Neural crest cell (in vitro differentiated cells): ENCODE measurements at regions not wholly inside any gene's neighbourhood (a gene's known extent, or its start where the extent isn't known, plus 50 kb on each side); places are given as distances from the start of the nearest gene placed in this dataset.

Experiments
- DNase-seq: peaks from one replicate; pipeline ENCODE4 v3.0.0; 2021; ENCODE audit warnings: low read depth, mixed read lengths, low spot score
- H3K27ac Mint-ChIP-seq: one replicate; pipeline ENCODE4 v1.8.0; 2021; ENCODE audit warnings: mild to moderate bottlenecking, mixed read lengths; ENCODE audit not compliant: unreplicated experiment
- H3K27me3 Mint-ChIP-seq: 2 replicates; pipeline ENCODE4 v1.8.0; 2021; ENCODE audit warnings: low read depth, mild to moderate bottlenecking, mixed read lengths
- H3K36me3 Mint-ChIP-seq: 2 replicates; pipeline ENCODE4 v1.8.0; 2021; ENCODE audit warnings: low read depth, mild to moderate bottlenecking, mixed read lengths
- H3K4me1 Mint-ChIP-seq: 2 replicates; pipeline ENCODE4 v1.8.0; 2021; ENCODE audit warnings: mixed read lengths
- H3K4me3 Mint-ChIP-seq: one replicate; pipeline ENCODE4 v1.8.0; 2021; ENCODE audit warnings: mild to moderate bottlenecking, mixed read lengths
- H3K9me3 Mint-ChIP-seq: 2 replicates; pipeline ENCODE4 v1.8.0; 2021; ENCODE audit warnings: mixed read lengths
- CTCF ChIP-seq: fragments of 200-600 bp; sonication (generic); conservative IDR thresholded peaks from 2 replicates; pipeline ENCODE4 v1.5.0; 2021; ENCODE audit warnings: antibody characterized with exemption, mild to moderate bottlenecking

- Mint-ChIP-seq H3K36me3 (no peaks in the 10 kb centered on the region), H3K9me3 (no peaks in the 10 kb centered on the region), H3K27me3 (peaks cover 8% of the 10 kb centered on the region), H3K27ac (no peak overlapping the region), H3K4me3 (no peak overlapping the region), H3K4me1 (no peaks in the 10 kb centered on the region)
- no peak for DNase-seq
- no peak for TF ChIP-seq CTCF
These were observed 150.1 kb upstream of the SDK2 start for GRCh38 chr17:73794336-73794735.

- H3K27me3 Mint-ChIP-seq: peaks cover 13% of the 10 kb centered on the region
- H3K4me3 Mint-ChIP-seq: no peak overlapping the region
- no peak overlapping the region for H3K27ac Mint-ChIP-seq
- no peaks in the 10 kb centered on the region for H3K9me3 Mint-ChIP-seq
- no peaks in the 10 kb centered on the region for H3K4me1 Mint-ChIP-seq
- no peak for DNase-seq
- no peaks in the 10 kb centered on the region for H3K36me3 Mint-ChIP-seq
- no peak for TF ChIP-seq CTCF
These were observed 151.5 kb upstream of the SDK2 start for GRCh38 chr17:73795730-73796129.

GRCh38 chr17:73797594-73798110 lies 153.4 kb upstream of the SDK2 start:
- peaks cover 23% of the 10 kb centered on the region for H3K27me3 Mint-ChIP-seq
- TF ChIP-seq CTCF: no peak
- no peak for DNase-seq
- no peaks in the 10 kb centered on the region for H3K36me3 Mint-ChIP-seq
- H3K27ac Mint-ChIP-seq: no peak overlapping the region
- H3K9me3 Mint-ChIP-seq: no peaks in the 10 kb centered on the region
- H3K4me1 Mint-ChIP-seq: peaks cover 5% of the 10 kb centered on the region
- no peak overlapping the region for H3K4me3 Mint-ChIP-seq

- H3K27me3 Mint-ChIP-seq: peaks cover 23% of the 10 kb centered on the region
- H3K9me3 Mint-ChIP-seq: no peaks in the 10 kb centered on the region
- H3K36me3 Mint-ChIP-seq: no peaks in the 10 kb centered on the region
- no peak for DNase-seq
- no peak for TF ChIP-seq CTCF
- no peak overlapping the region for H3K27ac Mint-ChIP-seq
- H3K4me3 Mint-ChIP-seq: no peak overlapping the region
- peaks cover 5% of the 10 kb centered on the region for H3K4me1 Mint-ChIP-seq
These were observed 154.0 kb upstream of the SDK2 start for GRCh38 chr17:73798111-73798748.

- H3K27ac Mint-ChIP-seq: no peak overlapping the region
- peaks cover 5% of the 10 kb centered on the region for H3K4me1 Mint-ChIP-seq
- H3K36me3 Mint-ChIP-seq: no peaks in the 10 kb centered on the region
- TF ChIP-seq CTCF: no peak
- no peaks in the 10 kb centered on the region for H3K9me3 Mint-ChIP-seq
- H3K4me3 Mint-ChIP-seq: no peak overlapping the region
- peaks cover 23% of the 10 kb centered on the region for H3K27me3 Mint-ChIP-seq
- no peak for DNase-seq
These were observed 154.9 kb upstream of the SDK2 start for GRCh38 chr17:73799096-73799495.
